NB4 (cell line): ENCODE measurements at regions not wholly inside any gene's neighbourhood (a gene's known extent, or its start where the extent isn't known, plus 50 kb on each side); places are given as distances from the start of the nearest gene placed in this dataset.

Experiments
- DNase-seq: peaks from one replicate; pipeline ENCODE4 v3.0.0; 2010; ENCODE audit warnings: low read depth
- H3K4me3 ChIP-seq: one replicate; pipeline ENCODE4 v1.5.1; 2011; ENCODE audit warnings: mild to moderate bottlenecking, low read depth, low read length, moderate library complexity
- MAX ChIP-seq: IDR thresholded peaks from 2 replicates; pipeline ENCODE4 v1.6.1; 2011; ENCODE audit warnings: low read depth, low read length
- MYC ChIP-seq: IDR thresholded peaks from 2 replicates; pipeline ENCODE4 v1.6.1; 2011; ENCODE audit warnings: low read depth, low read length
- POLR2A ChIP-seq: IDR thresholded peaks from 2 replicates; pipeline ENCODE4 v1.6.1; 2011; ENCODE audit warnings: mild to moderate bottlenecking; ENCODE audit not compliant: insufficient read length; ENCODE audit errors: extremely low read depth
- TF ChIP-seq, protein P1 (sequence below): IDR thresholded peaks from one replicate; pipeline ENCODE4 v1.5.1; 2012; ENCODE audit warnings: low read depth, low read length

DNA sequence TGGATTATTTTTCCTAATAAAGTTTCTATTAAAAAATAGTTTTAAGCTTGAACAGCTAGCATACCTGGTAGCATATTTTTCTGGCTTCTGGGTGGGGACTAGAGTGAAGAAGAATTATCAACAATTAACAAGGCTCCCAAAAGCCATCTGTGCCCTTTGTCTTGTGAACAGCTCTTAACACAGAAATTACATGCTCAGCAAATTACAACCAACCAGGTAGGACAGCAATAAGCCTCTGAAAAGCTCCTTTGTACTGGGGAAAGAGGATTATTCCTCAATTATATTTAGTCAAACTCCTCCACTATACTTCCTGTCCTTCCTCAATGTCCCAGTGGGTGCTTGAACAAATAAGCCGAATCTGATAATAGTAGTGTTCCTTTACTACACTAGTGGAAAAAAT is 162.8 kb downstream of the RAB38 start:
- no peak for TF ChIP-seq POLR2A
- no peak overlapping the region for H3K4me3 ChIP-seq
- no peak for DNase-seq

- TF ChIP-seq, protein P1, sequence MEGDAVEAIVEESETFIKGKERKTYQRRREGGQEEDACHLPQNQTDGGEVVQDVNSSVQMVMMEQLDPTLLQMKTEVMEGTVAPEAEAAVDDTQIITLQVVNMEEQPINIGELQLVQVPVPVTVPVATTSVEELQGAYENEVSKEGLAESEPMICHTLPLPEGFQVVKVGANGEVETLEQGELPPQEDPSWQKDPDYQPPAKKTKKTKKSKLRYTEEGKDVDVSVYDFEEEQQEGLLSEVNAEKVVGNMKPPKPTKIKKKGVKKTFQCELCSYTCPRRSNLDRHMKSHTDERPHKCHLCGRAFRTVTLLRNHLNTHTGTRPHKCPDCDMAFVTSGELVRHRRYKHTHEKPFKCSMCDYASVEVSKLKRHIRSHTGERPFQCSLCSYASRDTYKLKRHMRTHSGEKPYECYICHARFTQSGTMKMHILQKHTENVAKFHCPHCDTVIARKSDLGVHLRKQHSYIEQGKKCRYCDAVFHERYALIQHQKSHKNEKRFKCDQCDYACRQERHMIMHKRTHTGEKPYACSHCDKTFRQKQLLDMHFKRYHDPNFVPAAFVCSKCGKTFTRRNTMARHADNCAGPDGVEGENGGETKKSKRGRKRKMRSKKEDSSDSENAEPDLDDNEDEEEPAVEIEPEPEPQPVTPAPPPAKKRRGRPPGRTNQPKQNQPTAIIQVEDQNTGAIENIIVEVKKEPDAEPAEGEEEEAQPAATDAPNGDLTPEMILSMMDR = no peak
- TF ChIP-seq MAX (no peak), POLR2A (no peak), MYC (no peak)
- H3K4me3 ChIP-seq = no peak overlapping the region
- DNase-seq = no peak
These were observed 199.2 kb downstream of the RAB38 start for GRCh38 chr11:87976009-87976408.

- no peak for DNase-seq
- TF ChIP-seq MAX = no peak
- TF ChIP-seq, protein P1 = no peak
- TF ChIP-seq MYC = no peak
- no peak for TF ChIP-seq POLR2A
- H3K4me3 ChIP-seq = no peak overlapping the region
These were observed 200.4 kb downstream of the RAB38 start for GRCh38 chr11:87974797-87975196.

GRCh38 chr11:87972133-87972532 is 203.1 kb downstream of the RAB38 start:
- no peak for TF ChIP-seq MAX
- no peak for TF ChIP-seq MYC
- TF ChIP-seq, protein P1 = no peak
- no peak for TF ChIP-seq POLR2A
- no peak for DNase-seq
- no peak overlapping the region for H3K4me3 ChIP-seq

DNA sequence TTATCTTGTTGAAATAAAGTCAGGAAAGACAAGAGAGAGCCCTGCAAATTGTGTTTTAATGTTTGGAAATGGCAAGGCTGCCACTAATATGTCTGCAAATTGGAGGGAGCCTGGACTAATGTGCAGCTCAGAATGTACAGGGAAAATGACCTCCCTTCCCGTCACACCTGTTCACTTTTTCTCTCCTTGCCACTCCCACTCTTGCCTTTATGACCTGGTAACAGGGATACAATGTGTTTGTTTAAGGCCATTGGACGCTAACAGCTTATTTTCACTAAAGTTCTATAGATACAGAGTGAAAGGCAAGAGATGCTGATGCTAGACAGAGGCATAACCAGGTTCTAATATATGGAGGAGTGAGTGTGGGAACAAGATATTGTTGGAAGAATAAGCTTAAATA is 203.9 kb downstream of the RAB38 start:
- DNase-seq = no peak
- no peak overlapping the region for H3K4me3 ChIP-seq
- no peak for TF ChIP-seq MAX

DNA sequence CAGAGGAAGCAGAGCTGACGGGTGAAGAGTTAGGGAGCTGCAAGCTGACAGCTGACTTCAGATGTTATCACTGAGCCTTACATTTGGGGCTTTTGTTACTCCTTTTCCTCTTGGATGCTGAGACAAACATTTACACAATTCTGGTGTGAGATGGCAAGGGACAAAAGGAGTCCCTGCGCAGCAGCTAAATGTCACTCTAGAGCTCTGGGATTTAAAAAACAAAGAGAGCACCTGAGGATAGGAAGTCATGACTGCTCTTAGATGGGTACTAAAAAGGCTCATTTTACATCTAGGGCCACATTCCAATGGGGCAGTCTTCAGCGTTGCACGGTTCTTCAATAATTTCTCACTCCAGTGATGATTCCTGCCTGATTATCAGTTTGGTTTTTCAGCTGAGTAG is 204.5 kb downstream of the RAB38 start:
- no peak overlapping the region for H3K4me3 ChIP-seq
- no peak for TF ChIP-seq MAX
- no peak for DNase-seq

- H3K4me3 ChIP-seq = no peak overlapping the region
- no peak for DNase-seq
- TF ChIP-seq MAX (no peak), MYC (no peak), POLR2A (no peak)
- TF ChIP-seq, protein P1 = no peak
These were observed 207.8 kb downstream of the RAB38 start for GRCh38 chr11:87967459-87967858.
